HCT116 (cell line): ENCODE measurements at regions not wholly inside any gene's neighbourhood (a gene's known extent, or its start where the extent isn't known, plus 50 kb on each side); places are given as distances from the start of the nearest gene placed in this dataset.

Experiments used
- ATAC-seq: fragments of 200-7000 bp; cut with Tn5 transposase; 2 replicates; pipeline ENCODE4 v1.9.1; 2020; ENCODE audit warnings: mild to moderate bottlenecking, moderate library complexity
- BruUV-seq: library from RNA; stranded (reverse); fragments of 400-500 nt; replicated peaks from 2 replicates; lab custom pipeline; 2021; lab: Mats Ljungman, UMichigan
- CTCF ChIA-PET: fragments of 300-600 bp; sonication (Branson Sonifier 250); formaldehyde crosslinking; loops from one replicate; lab custom pipeline; 2021; ENCODE audit warnings: antibody characterized with exemption; lab: Charles Lee
- POLR2A ChIA-PET: fragments of 300-600, 350-600 bp; sonication (Branson Sonifier 250); formaldehyde crosslinking; loops from one replicate; lab custom pipeline; 2021; ENCODE audit warnings: antibody characterized with exemption; lab: Charles Lee
- RAD21 ChIA-PET, 2 experiments: fragments of 300-600 bp; sonication (Branson Sonifier 250); formaldehyde crosslinking; loops; one replicate each; lab custom pipeline; 2023; ENCODE audit warnings: low total read pairs in 2 of 2; ENCODE audit not compliant: uncharacterized antibody in 2 of 2, unreplicated experiment in 2 of 2, low non-redundant PET in 1 of 2; lab: Charles Lee
- DNase-seq: peaks from one replicate; pipeline ENCODE4 v3.0.0-alpha.2; 2010; ENCODE audit warnings: low read depth, low spot score
- H2AFZ ChIP-seq: fragments of 200-600 bp; shearing (Covaris generic), sonication (generic); 2 replicates; pipeline ENCODE4 v1.6.1; 2017; ENCODE audit warnings: low read depth, mixed run types, mixed read lengths, antibody characterized with exemption, low read length; ENCODE audit not compliant: poor library complexity, severe bottlenecking
- H3K27ac ChIP-seq: 2 replicates; pipeline ENCODE4 v1.5.1; 2012; ENCODE audit warnings: low read depth, low read length
- H3K27me3 ChIP-seq: fragments of 200-600 bp; sonication (generic); 2 replicates; pipeline ENCODE4 v1.6.1; 2016; ENCODE audit warnings: mixed run types, low read length, mixed read lengths; ENCODE audit not compliant: insufficient read depth
- H3K36me3 ChIP-seq, 2 experiments: fragments of 200-500 bp in 1 of 2; fragments of 200-600 bp in 1 of 2; sonication (Bioruptor generic) in 1 of 2; sonication (generic) in 1 of 2; 2 replicates each; pipeline versions ENCODE4 v1.5.1 to v1.6.1; 2014 to 2016; ENCODE audit warnings: low read length in 2 of 2, inconsistent platforms in 1 of 2, mixed read lengths in 1 of 2, mixed run types in 1 of 2; ENCODE audit not compliant: insufficient read depth in 2 of 2, control insufficient read depth in 1 of 2
- H3K4me1 ChIP-seq, 2 experiments: fragments of 200-600 bp in 1 of 2; sonication (generic) in 1 of 2; 2 replicates each; pipeline versions ENCODE4 v1.5.1 to v1.6.1; 2012 to 2017; ENCODE audit warnings: low read length in 2 of 2, inconsistent platforms in 1 of 2, mild to moderate bottlenecking in 1 of 2, mixed read lengths in 1 of 2, mixed run types in 1 of 2, moderate library complexity in 1 of 2; ENCODE audit not compliant: insufficient read depth in 2 of 2, control insufficient read depth in 1 of 2
- H3K4me2 ChIP-seq: fragments of 200-600 bp; sonication (generic); 2 replicates; pipeline ENCODE4 v1.6.1; 2017; ENCODE audit warnings: mixed run types, low read length, mixed read lengths
- H3K4me3 ChIP-seq, 2 experiments: fragments of 200-600 bp in 1 of 2; sonication (generic) in 1 of 2; replicated peaks in 1 of 2; 2 replicates each; pipeline ENCODE4 v1.5.1; 2011 to 2016; ENCODE audit warnings: low read length in 2 of 2, control low read depth in 1 of 2, low read depth in 1 of 2, mild to moderate bottlenecking in 1 of 2, mixed read lengths in 1 of 2, mixed run types in 1 of 2
- H3K79me2 ChIP-seq: fragments of 200-600 bp; sonication (generic); 2 replicates; pipeline ENCODE4 v1.6.1; 2017; ENCODE audit warnings: mild to moderate bottlenecking, mixed run types, low read length, moderate library complexity, mixed read lengths; ENCODE audit not compliant: insufficient read depth
- H3K9ac ChIP-seq: fragments of 200-600 bp; sonication (generic); 2 replicates; pipeline ENCODE4 v1.6.1; 2016; ENCODE audit warnings: low read length, mixed read lengths
- H3K9me2 ChIP-seq: fragments of 200-600 bp; sonication (generic), shearing (Covaris generic); 2 replicates; pipeline ENCODE4 v1.6.1; 2017; ENCODE audit warnings: mixed run types, mild to moderate bottlenecking, moderate library complexity; ENCODE audit not compliant: insufficient read depth
- H3K9me3 ChIP-seq, 2 experiments: fragments of 200-500 bp in 1 of 2; fragments of 200-600 bp in 1 of 2; sonication (Bioruptor generic) in 1 of 2; sonication (generic) in 1 of 2; 2 replicates each; pipeline ENCODE4 v1.6.1; 2014 to 2017; ENCODE audit warnings: low read length in 2 of 2, mixed read lengths in 2 of 2, inconsistent platforms in 1 of 2, low read depth in 1 of 2, mild to moderate bottlenecking in 1 of 2, mixed run types in 1 of 2, moderate library complexity in 1 of 2; ENCODE audit not compliant: control insufficient read depth in 1 of 2, insufficient read depth in 1 of 2
- H4K20me1 ChIP-seq: fragments of 200-600 bp; sonication (generic), shearing (Covaris generic); 2 replicates; pipeline ENCODE4 v1.6.1; 2017; ENCODE audit warnings: mixed run types, mild to moderate bottlenecking, moderate library complexity; ENCODE audit not compliant: insufficient read depth
- EGR1 ChIP-seq: IDR thresholded peaks from 2 replicates; pipeline ENCODE4 v1.6.1; 2012; ENCODE audit warnings: low read depth
- ELF1 ChIP-seq: IDR thresholded peaks from 2 replicates; pipeline ENCODE4 v1.6.1; 2012; ENCODE audit warnings: low read depth, borderline replicate concordance
- EZH2 ChIP-seq: fragments of 200-600 bp; sonication (generic); IDR thresholded peaks from 2 replicates; pipeline ENCODE4 v1.6.1; 2017; ENCODE audit warnings: antibody characterized with exemption, mixed run types
- RAD21 ChIP-seq: IDR thresholded peaks from 2 replicates; pipeline ENCODE4 v1.6.1; 2012; ENCODE audit warnings: low read depth, mild to moderate bottlenecking
- SIN3A ChIP-seq: IDR thresholded peaks from 2 replicates; pipeline ENCODE4 v1.6.1; 2012; ENCODE audit warnings: low read depth
- SRF ChIP-seq: IDR thresholded peaks from 2 replicates; pipeline ENCODE4 v1.6.1; 2012; ENCODE audit warnings: low read depth
- ZFX ChIP-seq: fragments of 450-650 bp; IDR thresholded peaks from 2 replicates; pipeline ENCODE4 v1.6.1; 2017
- intact Hi-C: fragments of 100-400 bp; cut with micrococcal nuclease; formaldehyde crosslinking; loops from 2 replicates; pipeline ENCODE4 v1.10.0; 2022
- TF ChIP-seq, protein P1 (sequence below): IDR thresholded peaks from 2 replicates; pipeline ENCODE4 v1.6.1; 2011; ENCODE audit warnings: mild to moderate bottlenecking, low read length, moderate library complexity; ENCODE audit not compliant: insufficient replicate concordance; ENCODE audit errors: extremely low read depth

DNA sequence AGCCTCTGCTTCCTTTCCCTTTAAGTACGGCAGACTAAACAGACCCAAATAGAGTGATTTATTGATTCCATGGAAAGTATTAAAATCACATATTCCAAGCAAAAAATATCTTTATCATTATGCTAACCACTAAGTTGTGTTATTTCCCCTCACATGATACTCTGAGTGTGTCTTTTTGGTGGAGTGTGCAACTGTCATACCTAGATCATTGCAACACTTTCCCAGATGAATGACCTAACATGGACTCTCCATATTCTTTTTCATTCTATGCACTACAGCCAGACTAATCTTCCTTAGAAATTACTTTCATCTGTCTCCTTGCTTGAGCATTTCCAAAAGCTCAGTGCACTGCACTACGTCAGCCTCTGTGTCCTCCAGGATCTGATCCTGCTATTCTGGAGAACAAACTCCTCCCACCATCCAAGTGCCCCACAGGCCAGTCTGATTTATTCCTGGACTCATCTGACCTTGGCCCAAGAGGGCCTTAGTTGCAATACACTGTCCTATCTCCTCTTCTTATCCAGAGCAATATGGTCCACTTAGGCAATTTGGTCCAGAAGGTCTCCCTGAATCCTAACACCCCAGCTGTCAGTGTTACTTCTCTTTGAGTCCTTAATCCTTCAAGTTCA lies 263.3 kb upstream of the KLF6 start:
- no TSS peak for BruUV-seq
- H3K36me3 ChIP-seq = no peaks in the 10 kb centered on the region
- H3K27ac ChIP-seq = no peak overlapping the region
- no peak overlapping the region for H2AFZ ChIP-seq
- ATAC-seq (no peak), DNase-seq (no peak)
- TF ChIP-seq RAD21 (no peak), SIN3A (no peak), EZH2 (no peak), ELF1 (no peak), EGR1 (no peak), SRF (no peak), ZFX (no peak)
- TF ChIP-seq, protein P1, sequence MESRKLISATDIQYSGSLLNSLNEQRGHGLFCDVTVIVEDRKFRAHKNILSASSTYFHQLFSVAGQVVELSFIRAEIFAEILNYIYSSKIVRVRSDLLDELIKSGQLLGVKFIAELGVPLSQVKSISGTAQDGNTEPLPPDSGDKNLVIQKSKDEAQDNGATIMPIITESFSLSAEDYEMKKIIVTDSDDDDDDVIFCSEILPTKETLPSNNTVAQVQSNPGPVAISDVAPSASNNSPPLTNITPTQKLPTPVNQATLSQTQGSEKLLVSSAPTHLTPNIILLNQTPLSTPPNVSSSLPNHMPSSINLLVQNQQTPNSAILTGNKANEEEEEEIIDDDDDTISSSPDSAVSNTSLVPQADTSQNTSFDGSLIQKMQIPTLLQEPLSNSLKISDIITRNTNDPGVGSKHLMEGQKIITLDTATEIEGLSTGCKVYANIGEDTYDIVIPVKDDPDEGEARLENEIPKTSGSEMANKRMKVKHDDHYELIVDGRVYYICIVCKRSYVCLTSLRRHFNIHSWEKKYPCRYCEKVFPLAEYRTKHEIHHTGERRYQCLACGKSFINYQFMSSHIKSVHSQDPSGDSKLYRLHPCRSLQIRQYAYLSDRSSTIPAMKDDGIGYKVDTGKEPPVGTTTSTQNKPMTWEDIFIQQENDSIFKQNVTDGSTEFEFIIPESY = no peak
- no peak overlapping the region for H3K4me3 ChIP-seq
- no peaks in the 10 kb centered on the region for H3K79me2 ChIP-seq
- no peaks in the 10 kb centered on the region for H4K20me1 ChIP-seq
- H3K9me2 ChIP-seq = no peaks in the 10 kb centered on the region
- H3K4me2 ChIP-seq = no peak overlapping the region
- ChIA-PET RAD21 (no interaction called here), POLR2A (no interaction called here), CTCF (no interaction called here)
- H3K9ac ChIP-seq = no peak overlapping the region
- H3K9me3 ChIP-seq = no peaks in the 10 kb centered on the region
- no peaks in the 10 kb centered on the region for H3K27me3 ChIP-seq
- no peaks in the 10 kb centered on the region for H3K4me1 ChIP-seq
- intact Hi-C loops = no loop called here
